Activated CD8-positive, alpha-beta T cell treated with anti-CD3 and anti-CD28 coated beads for 36 hours (primary cell): ENCODE measurements at regions not wholly inside any gene's neighbourhood (a gene's known extent, or its start where the extent isn't known, plus 50 kb on each side); places are given as distances from the start of the nearest gene placed in this dataset.
"Not testable (repeated sequence)": the region's sequence is repeated elsewhere in the genome, so short reads cannot be mapped to it uniquely, and the experiment has no call there.

ENCODE experiments used
- ATAC-seq: fragments of 200-7000 bp; cut with Tn5 transposase; one replicate; pipeline ENCODE4 v1.10.0; 2021; ENCODE audit warnings: mild to moderate bottlenecking, moderate library complexity
- CTCF ChIA-PET: fragments of 350-600 bp; sonication (Branson Sonifier 250); formaldehyde crosslinking; loops from one replicate; lab custom pipeline; 2021; ENCODE audit warnings: antibody characterized with exemption; lab: Charles Lee
- POLR2A ChIA-PET: fragments of 350-600 bp; sonication (Branson Sonifier 250); formaldehyde crosslinking; loops from one replicate; lab custom pipeline; 2021; ENCODE audit warnings: antibody characterized with exemption; lab: Charles Lee
- DNase-seq: peaks from one replicate; pipeline ENCODE4 v3.0.0-alpha.2; 2020
- H3K27ac Mint-ChIP-seq: one replicate; pipeline ENCODE4 v1.8.0; 2021; ENCODE audit warnings: mild to moderate bottlenecking, mixed read lengths
- H3K27me3 Mint-ChIP-seq: one replicate; pipeline ENCODE4 v1.8.0; 2021; ENCODE audit warnings: mixed read lengths
- H3K36me3 Mint-ChIP-seq: one replicate; pipeline ENCODE4 v1.8.0; 2021; ENCODE audit warnings: low read depth, mixed read lengths
- H3K4me1 Mint-ChIP-seq: one replicate; pipeline ENCODE4 v1.8.0; 2021; ENCODE audit warnings: low read depth, mixed read lengths
- H3K4me3 Mint-ChIP-seq: one replicate; pipeline ENCODE4 v1.8.0; 2021; ENCODE audit warnings: mild to moderate bottlenecking, moderate library complexity, mixed read lengths
- H3K9me3 Mint-ChIP-seq: one replicate; pipeline ENCODE4 v1.8.0; 2021; ENCODE audit warnings: mixed read lengths
- intact Hi-C: fragments of 100-400 bp; cut with micrococcal nuclease; formaldehyde crosslinking; loops from one replicate; pipeline ENCODE4 v1.10.0; 2022
- TF ChIP-seq, protein P1 (sequence below): fragments of 200-600 bp; IDR thresholded peaks from one replicate; pipeline ENCODE4 v1.8.0; 2022; ENCODE audit warnings: antibody characterized with exemption, mild to moderate bottlenecking

DNA sequence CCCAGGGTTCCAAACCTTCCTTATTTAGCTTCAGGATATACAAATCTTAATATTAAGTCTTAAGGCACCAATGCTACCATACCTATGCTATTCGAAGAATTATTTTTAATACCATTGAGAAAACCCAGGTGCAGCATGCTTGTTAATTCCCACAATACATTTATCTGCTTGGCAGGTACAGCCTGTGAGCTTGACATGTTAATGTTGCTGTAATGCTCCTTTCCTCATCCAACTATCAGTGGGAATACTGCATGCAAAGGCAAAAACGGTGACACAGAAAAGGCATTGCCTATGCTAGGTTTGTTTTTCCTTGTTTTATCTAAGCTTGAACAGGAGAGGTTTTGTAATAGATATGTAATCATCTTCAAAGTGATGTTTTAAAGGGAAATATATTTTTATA, 135.7 kb upstream of the COX7C start:
- CTCF ChIA-PET = no interaction called here
- Mint-ChIP-seq H3K27ac (no peak overlapping the region), H3K9me3 (peaks cover 3% of the 10 kb centered on the region), H3K36me3 (no peaks in the 10 kb centered on the region), H3K4me3 (no peak overlapping the region), H3K27me3 (no peaks in the 10 kb centered on the region), H3K4me1 (no peaks in the 10 kb centered on the region)
- POLR2A ChIA-PET = no interaction called here
- TF ChIP-seq, protein P1, sequence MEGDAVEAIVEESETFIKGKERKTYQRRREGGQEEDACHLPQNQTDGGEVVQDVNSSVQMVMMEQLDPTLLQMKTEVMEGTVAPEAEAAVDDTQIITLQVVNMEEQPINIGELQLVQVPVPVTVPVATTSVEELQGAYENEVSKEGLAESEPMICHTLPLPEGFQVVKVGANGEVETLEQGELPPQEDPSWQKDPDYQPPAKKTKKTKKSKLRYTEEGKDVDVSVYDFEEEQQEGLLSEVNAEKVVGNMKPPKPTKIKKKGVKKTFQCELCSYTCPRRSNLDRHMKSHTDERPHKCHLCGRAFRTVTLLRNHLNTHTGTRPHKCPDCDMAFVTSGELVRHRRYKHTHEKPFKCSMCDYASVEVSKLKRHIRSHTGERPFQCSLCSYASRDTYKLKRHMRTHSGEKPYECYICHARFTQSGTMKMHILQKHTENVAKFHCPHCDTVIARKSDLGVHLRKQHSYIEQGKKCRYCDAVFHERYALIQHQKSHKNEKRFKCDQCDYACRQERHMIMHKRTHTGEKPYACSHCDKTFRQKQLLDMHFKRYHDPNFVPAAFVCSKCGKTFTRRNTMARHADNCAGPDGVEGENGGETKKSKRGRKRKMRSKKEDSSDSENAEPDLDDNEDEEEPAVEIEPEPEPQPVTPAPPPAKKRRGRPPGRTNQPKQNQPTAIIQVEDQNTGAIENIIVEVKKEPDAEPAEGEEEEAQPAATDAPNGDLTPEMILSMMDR = no peak
- DNase-seq = no peak
- ATAC-seq = no peak
- intact Hi-C loops = no loop called here

DNA sequence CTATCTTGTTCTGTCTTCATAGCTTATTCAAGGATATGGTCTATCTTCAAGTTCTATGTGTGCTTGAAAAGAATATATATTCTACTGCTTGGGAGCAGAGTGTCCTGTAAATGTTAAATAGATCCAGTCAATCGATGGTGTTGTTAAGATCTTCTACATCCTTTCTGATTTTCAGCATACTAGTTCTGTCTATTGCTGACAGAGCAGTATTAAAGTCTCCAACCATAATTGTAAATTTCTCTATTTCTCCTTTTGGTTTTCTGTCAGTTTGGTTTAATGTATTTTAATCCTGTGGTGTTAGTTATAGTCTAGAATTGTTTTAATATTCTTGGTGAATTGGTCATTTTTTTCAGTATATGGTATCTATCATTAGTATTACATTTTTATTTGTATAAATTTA, 124.0 kb upstream of the COX7C start:
- Mint-ChIP-seq H3K4me1 (no peaks in the 10 kb centered on the region), H3K4me3 (no peak overlapping the region), H3K36me3 (no peaks in the 10 kb centered on the region), H3K27ac (no peak overlapping the region), H3K9me3 (no peaks in the 10 kb centered on the region), H3K27me3 (no peaks in the 10 kb centered on the region)
- ATAC-seq (no peak), DNase-seq (no peak)
- TF ChIP-seq, protein P1 = no peak
- POLR2A ChIA-PET = interaction anchor here (0.7 kb wide), 1 partner anchor 294 kb away, joined by 3 read pairs; no protein-coding TSS in a partner anchor
- intact Hi-C loops = no loop called here
- CTCF ChIA-PET = no interaction called here

DNA sequence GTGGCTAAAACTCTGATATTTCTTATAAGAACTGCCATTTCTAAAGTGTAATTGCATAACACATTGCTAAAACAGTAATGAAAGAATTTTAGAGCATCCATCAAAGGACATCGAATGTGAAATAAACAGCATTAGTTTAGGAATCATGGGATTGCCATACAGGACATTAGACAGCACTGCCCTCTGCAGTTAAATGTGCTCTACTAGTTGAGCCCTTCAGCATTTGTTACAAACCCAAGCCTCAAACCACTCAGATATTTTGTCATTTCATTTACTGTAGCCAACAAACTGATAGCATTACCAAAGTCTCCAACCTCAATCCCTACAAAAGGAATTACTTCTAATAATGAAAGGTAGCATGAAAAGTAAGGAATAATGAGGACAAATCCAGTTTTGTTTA, 116.8 kb upstream of the COX7C start:
- no peaks in the 10 kb centered on the region for H3K27me3 Mint-ChIP-seq
- H3K36me3 Mint-ChIP-seq = no peaks in the 10 kb centered on the region
- DNase-seq (no peak), ATAC-seq (no peak)
- TF ChIP-seq, protein P1 = no peak
- no peaks in the 10 kb centered on the region for H3K4me1 Mint-ChIP-seq
- no peak overlapping the region for H3K4me3 Mint-ChIP-seq
- ChIA-PET CTCF (no interaction called here), POLR2A (no interaction called here)
- intact Hi-C loops = no loop called here
- no peaks in the 10 kb centered on the region for H3K9me3 Mint-ChIP-seq
- no peak overlapping the region for H3K27ac Mint-ChIP-seq

DNA sequence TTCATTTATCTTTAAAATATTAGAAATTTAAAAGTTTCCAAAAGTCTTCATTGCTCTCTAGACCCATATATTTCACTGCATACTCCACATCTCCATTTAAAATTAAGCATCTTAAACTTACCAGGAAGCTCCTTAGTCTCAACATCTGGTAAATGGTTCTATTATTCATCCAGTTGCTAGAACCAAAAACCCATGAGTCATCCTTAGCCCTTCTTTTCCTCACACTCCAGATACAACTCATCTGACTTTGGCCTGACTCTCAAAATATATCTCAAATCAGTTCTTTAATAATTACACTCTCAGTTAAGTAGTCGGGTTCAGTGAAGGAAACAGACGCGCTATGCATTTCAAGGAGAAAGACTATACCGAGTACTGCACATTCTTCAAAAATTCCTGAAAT, 110.2 kb upstream of the COX7C start:
- Mint-ChIP-seq H3K27me3 (no peaks in the 10 kb centered on the region), H3K9me3 (peaks cover 4% of the 10 kb centered on the region), H3K36me3 (no peaks in the 10 kb centered on the region), H3K27ac (no peak overlapping the region), H3K4me3 (no peak overlapping the region), H3K4me1 (no peaks in the 10 kb centered on the region)
- ChIA-PET CTCF (interaction anchor here (0.7 kb wide), 1 partner anchor 10 kb away, joined by 3 read pairs; no protein-coding TSS in a partner anchor), POLR2A (no interaction called here)
- ATAC-seq (no peak), DNase-seq (no peak)
- TF ChIP-seq, protein P1 = no peak
- intact Hi-C loops = no loop called here

DNA sequence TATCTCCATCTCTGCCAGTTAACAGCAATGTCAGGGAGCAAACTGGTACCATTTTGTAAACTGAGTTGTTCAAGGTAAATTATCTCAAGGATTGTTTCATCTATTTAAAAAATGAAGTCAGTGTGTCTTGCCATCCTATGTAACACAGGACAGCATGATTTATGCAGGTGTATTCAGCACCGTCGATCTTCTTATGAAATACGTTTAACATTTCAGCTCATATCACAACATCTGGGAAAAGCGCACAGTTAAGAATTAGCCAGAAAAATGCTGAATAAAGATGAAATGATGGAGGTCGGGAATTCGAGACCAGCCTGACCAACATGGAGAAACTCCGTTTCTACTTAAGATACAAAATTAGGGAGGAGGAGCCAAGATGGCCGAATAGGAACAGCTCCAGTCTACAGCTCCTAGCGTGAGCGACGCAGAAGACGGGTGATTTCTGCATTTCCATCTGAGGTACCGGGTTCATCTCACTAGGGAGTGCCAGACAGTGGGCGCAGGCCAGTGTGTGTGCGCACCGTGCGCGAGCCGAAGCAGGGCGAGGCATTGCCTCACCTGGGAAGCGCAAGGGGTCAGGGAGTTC, 107.3 kb upstream of the COX7C start:
- DNase-seq, ATAC-seq, POLR2A ChIA-PET, H3K27ac Mint-ChIP-seq, CTCF ChIA-PET, H3K27me3 Mint-ChIP-seq, H3K9me3 Mint-ChIP-seq, H3K4me3 Mint-ChIP-seq, intact Hi-C loops, H3K36me3 Mint-ChIP-seq, H3K4me1 Mint-ChIP-seq: not testable (repeated sequence)
